ENCODE measurements at regions not wholly inside any gene's neighbourhood (a gene's known extent, or its start where the extent isn't known, plus 50 kb on each side); places are given as distances from the start of the nearest gene placed in this dataset.
A peak's percentile ranks its signal among the peaks of the same experiment; 100 is the strongest.

- no peak for DNase-seq (ENCODE audit: extremely low read depth, low read depth)
Observed at GRCh38 chr11:33545931-33546330, 154.7 kb downstream of the C11orf91 start.

GRCh38 chr11:33544593-33545373 is 155.8 kb downstream of the C11orf91 start:
- no peak for TF ChIP-seq CTCF (IDR thresholded peaks at IDR 0.05; ENCODE audit: low read depth, low read length)
- DNase-seq (ENCODE audit: extremely low read depth, low read depth), result no peak

More at GRCh38 chr11:33545931-33546330, 154.7 kb downstream of the C11orf91 start:
- TF ChIP-seq CTCF (IDR thresholded peaks at IDR 0.05; ENCODE audit: low read depth, low read length), result no peak

GRCh38 chr11:33543823-33544222 is 156.8 kb downstream of the C11orf91 start:
- no peak for DNase-seq (ENCODE audit: extremely low read depth, low read depth)
- no peak for TF ChIP-seq CTCF (IDR thresholded peaks at IDR 0.05; ENCODE audit: low read depth, low read length)

- peak; percentile 67 for TF ChIP-seq CTCF (IDR thresholded peaks at IDR 0.05; ENCODE audit: low read depth, low read length)
- no peak for DNase-seq (ENCODE audit: extremely low read depth, low read depth)
Observed at GRCh38 chr11:33542921-33543320, 157.7 kb downstream of the C11orf91 start.

- DNase-seq (ENCODE audit: extremely low read depth, low read depth), result no peak
- TF ChIP-seq CTCF (IDR thresholded peaks at IDR 0.05; ENCODE audit: low read depth, low read length), result no peak
Observed at GRCh38 chr11:33540946-33541915, 159.4 kb downstream of the C11orf91 start.

- TF ChIP-seq CTCF (IDR thresholded peaks at IDR 0.05; ENCODE audit: low read depth, low read length), result no peak
- DNase-seq (ENCODE audit: extremely low read depth, low read depth), result no peak
Observed at GRCh38 chr11:33540427-33540826, 160.2 kb downstream of the C11orf91 start.

- DNase-seq (ENCODE audit: extremely low read depth, low read depth), result no peak
- no peak for TF ChIP-seq CTCF (IDR thresholded peaks at IDR 0.05; ENCODE audit: low read depth, low read length)
Observed at GRCh38 chr11:33539751-33540150, 160.9 kb downstream of the C11orf91 start.

All from AG09319 (cell line).